ENCODE measurements at regions not wholly inside any gene's neighbourhood (a gene's known extent, or its start where the extent isn't known, plus 50 kb on each side); places are given as distances from the start of the nearest gene placed in this dataset.
"Not testable (repeated sequence)": the region's sequence is repeated elsewhere in the genome, so short reads cannot be mapped to it uniquely, and the experiment has no call there.

- TF ChIP-seq, protein P1, sequence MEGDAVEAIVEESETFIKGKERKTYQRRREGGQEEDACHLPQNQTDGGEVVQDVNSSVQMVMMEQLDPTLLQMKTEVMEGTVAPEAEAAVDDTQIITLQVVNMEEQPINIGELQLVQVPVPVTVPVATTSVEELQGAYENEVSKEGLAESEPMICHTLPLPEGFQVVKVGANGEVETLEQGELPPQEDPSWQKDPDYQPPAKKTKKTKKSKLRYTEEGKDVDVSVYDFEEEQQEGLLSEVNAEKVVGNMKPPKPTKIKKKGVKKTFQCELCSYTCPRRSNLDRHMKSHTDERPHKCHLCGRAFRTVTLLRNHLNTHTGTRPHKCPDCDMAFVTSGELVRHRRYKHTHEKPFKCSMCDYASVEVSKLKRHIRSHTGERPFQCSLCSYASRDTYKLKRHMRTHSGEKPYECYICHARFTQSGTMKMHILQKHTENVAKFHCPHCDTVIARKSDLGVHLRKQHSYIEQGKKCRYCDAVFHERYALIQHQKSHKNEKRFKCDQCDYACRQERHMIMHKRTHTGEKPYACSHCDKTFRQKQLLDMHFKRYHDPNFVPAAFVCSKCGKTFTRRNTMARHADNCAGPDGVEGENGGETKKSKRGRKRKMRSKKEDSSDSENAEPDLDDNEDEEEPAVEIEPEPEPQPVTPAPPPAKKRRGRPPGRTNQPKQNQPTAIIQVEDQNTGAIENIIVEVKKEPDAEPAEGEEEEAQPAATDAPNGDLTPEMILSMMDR (conservative IDR thresholded peaks at IDR 0.05; ENCODE audit: low read depth, low read length) = not testable (repeated sequence)
- TF ChIP-seq EZH2 (IDR thresholded peaks at IDR 0.05; ENCODE audit: borderline replicate concordance, low read depth, low read length, poor library complexity, severe bottlenecking) = not testable (repeated sequence)
Observed at GRCh38 chr1:149278156-149278555, 174.8 kb upstream of the NBPF9 start.
